GM23338 (cell line): ENCODE measurements at regions not wholly inside any gene's neighbourhood (a gene's known extent, or its start where the extent isn't known, plus 50 kb on each side); places are given as distances from the start of the nearest gene placed in this dataset.

Source experiments
- ATAC-seq: fragments of 200-7000 bp; cut with Tn5 transposase; 3 replicates; pipeline ENCODE4 v1.9.1; 2020
- DNase-seq: peaks from one replicate; pipeline ENCODE4 v3.0.0-alpha.2; 2015; ENCODE audit warnings: low spot score
- H2AFZ ChIP-seq: fragments of 200-600 bp; sonication (generic); 2 replicates; pipeline ENCODE4 v1.8.0; 2016; ENCODE audit warnings: antibody characterized with exemption, mild to moderate bottlenecking, moderate library complexity
- H3F3A ChIP-seq: fragments of 200-600 bp; sonication (generic); replicated peaks from 2 replicates; pipeline ENCODE4 v1.8.0; 2017; ENCODE audit warnings: antibody characterized with exemption, mixed run types, low read depth
- H3K27ac ChIP-seq: fragments of 200-600 bp; sonication (generic); 2 replicates; pipeline ENCODE4 v1.6.1; 2016; ENCODE audit warnings: low read depth
- H3K27me3 ChIP-seq: fragments of 200-600 bp; sonication (generic); 2 replicates; pipeline ENCODE4 v1.8.0; 2016; ENCODE audit warnings: mild to moderate bottlenecking, mixed run types, moderate library complexity; ENCODE audit not compliant: insufficient read depth
- H3K36me3 ChIP-seq: fragments of 200-600 bp; sonication (generic); 2 replicates; pipeline ENCODE4 v1.8.0; 2016; ENCODE audit warnings: mild to moderate bottlenecking; ENCODE audit not compliant: insufficient read depth
- H3K4me1 ChIP-seq: fragments of 200-600 bp; sonication (generic); 2 replicates; pipeline ENCODE4 v1.8.0; 2016; ENCODE audit warnings: mild to moderate bottlenecking, moderate library complexity; ENCODE audit not compliant: insufficient read depth
- H3K4me2 ChIP-seq: fragments of 200-600 bp; sonication (generic); 2 replicates; pipeline ENCODE4 v1.7.1; 2017; ENCODE audit warnings: mixed run types
- H3K4me3 ChIP-seq: fragments of 200-600 bp; sonication (generic); 2 replicates; pipeline ENCODE4 v1.6.1; 2016; ENCODE audit warnings: mixed run types
- H3K79me2 ChIP-seq: fragments of 200-600 bp; sonication (generic); replicated peaks from 2 replicates; pipeline ENCODE4 v1.8.0; 2017; ENCODE audit warnings: mild to moderate bottlenecking; ENCODE audit not compliant: insufficient read depth
- H3K9me2 ChIP-seq: fragments of 200-600 bp; sonication (generic); 2 replicates; pipeline ENCODE4 v1.8.0; 2017; ENCODE audit not compliant: insufficient read depth
- H4K20me1 ChIP-seq: fragments of 200-600 bp; sonication (generic); replicated peaks from 2 replicates; pipeline ENCODE4 v1.8.0; 2017; ENCODE audit warnings: mild to moderate bottlenecking; ENCODE audit not compliant: insufficient read depth
- H3K27ac Mint-ChIP-seq: 2 replicates; pipeline ENCODE4 v1.8.0; 2020; ENCODE audit warnings: inconsistent platforms, mild to moderate bottlenecking, moderate library complexity, mixed read lengths
- H3K27me3 Mint-ChIP-seq: 3 replicates; pipeline ENCODE4 v1.8.0; 2022; ENCODE audit warnings: low read depth, mild to moderate bottlenecking, moderate library complexity, mixed read lengths, inconsistent platforms; ENCODE audit not compliant: insufficient read depth, poor library complexity
- H3K36me3 Mint-ChIP-seq: 3 replicates; pipeline ENCODE4 v1.8.0; 2021; ENCODE audit warnings: low read depth, mild to moderate bottlenecking, inconsistent platforms, moderate library complexity, mixed read lengths
- H3K4me1 Mint-ChIP-seq: 3 replicates; pipeline ENCODE4 v1.8.0; 2020; ENCODE audit warnings: mild to moderate bottlenecking, inconsistent platforms, mixed read lengths
- H3K4me3 Mint-ChIP-seq: 3 replicates; pipeline ENCODE4 v1.8.0; 2021; ENCODE audit warnings: moderate library complexity, mild to moderate bottlenecking, inconsistent platforms, mixed read lengths
- H3K9me3 Mint-ChIP-seq: 3 replicates; pipeline ENCODE4 v1.8.0; 2020; ENCODE audit warnings: moderate library complexity, mild to moderate bottlenecking, inconsistent platforms, mixed read lengths
- CREB1 ChIP-seq: fragments of 250-450 bp; sonication (Bioruptor Pico); IDR thresholded peaks from 2 replicates; pipeline ENCODE4 v1.5.0; 2020; ENCODE audit warnings: low read depth, mild to moderate bottlenecking, moderate library complexity
- CTCF ChIP-seq, 2 experiments: fragments of 200-600 bp in 1 of 2; sonication (generic) in 1 of 2; conservative IDR thresholded peaks; 2 replicates each; pipeline versions ENCODE4 v1.5.1 to v1.6.1; 2016 to 2017; ENCODE audit warnings: antibody characterized with exemption in 2 of 2, low read depth in 2 of 2, mild to moderate bottlenecking in 2 of 2, moderate library complexity in 1 of 2
- EZH2phosphoT487 ChIP-seq: fragments of 200-600 bp; sonication (generic); IDR thresholded peaks from one replicate; pipeline ENCODE4 v1.8.1; 2018; ENCODE audit warnings: antibody characterized with exemption; ENCODE audit not compliant: unreplicated experiment
- JUNB ChIP-seq: IDR thresholded peaks from one replicate; pipeline ENCODE4 v1.6.1; 2016; ENCODE audit warnings: antibody characterized with exemption; ENCODE audit not compliant: unreplicated experiment
- NANOG ChIP-seq: IDR thresholded peaks from 2 replicates; pipeline ENCODE4 v1.6.1; 2016; ENCODE audit warnings: antibody characterized with exemption, borderline replicate concordance
- POLR2AphosphoS5 ChIP-seq: IDR thresholded peaks from 2 replicates; pipeline ENCODE4 v1.6.1; 2016; ENCODE audit warnings: antibody characterized with exemption, low read depth
- REST ChIP-seq: IDR thresholded peaks from one replicate; pipeline ENCODE4 v1.6.1; 2018; ENCODE audit warnings: antibody characterized with exemption; ENCODE audit not compliant: unreplicated experiment
- STAT1 ChIP-seq: IDR thresholded peaks from one replicate; pipeline ENCODE4 v1.6.1; 2016; ENCODE audit warnings: antibody characterized with exemption; ENCODE audit not compliant: unreplicated experiment
- ZNF114 ChIP-seq: fragments of 250-450 bp; sonication (Bioruptor Pico); IDR thresholded peaks from 2 replicates; pipeline ENCODE4 v1.5.0; 2020; ENCODE audit warnings: mild to moderate bottlenecking, moderate library complexity
- ZNF331 ChIP-seq: fragments of 250-450 bp; sonication (Bioruptor Pico); IDR thresholded peaks from 2 replicates; pipeline ENCODE4 v1.5.0; 2020; ENCODE audit warnings: low read depth, mild to moderate bottlenecking, moderate library complexity
- ZNF462 ChIP-seq: fragments of 250-450 bp; sonication (Bioruptor Pico); IDR thresholded peaks from 2 replicates; pipeline ENCODE4 v1.5.0; 2020; ENCODE audit warnings: mild to moderate bottlenecking, moderate library complexity
- TF ChIP-seq, protein P1 (sequence below): IDR thresholded peaks from 2 replicates; pipeline ENCODE4 v1.6.1; 2016; ENCODE audit warnings: antibody characterized with exemption

DNA sequence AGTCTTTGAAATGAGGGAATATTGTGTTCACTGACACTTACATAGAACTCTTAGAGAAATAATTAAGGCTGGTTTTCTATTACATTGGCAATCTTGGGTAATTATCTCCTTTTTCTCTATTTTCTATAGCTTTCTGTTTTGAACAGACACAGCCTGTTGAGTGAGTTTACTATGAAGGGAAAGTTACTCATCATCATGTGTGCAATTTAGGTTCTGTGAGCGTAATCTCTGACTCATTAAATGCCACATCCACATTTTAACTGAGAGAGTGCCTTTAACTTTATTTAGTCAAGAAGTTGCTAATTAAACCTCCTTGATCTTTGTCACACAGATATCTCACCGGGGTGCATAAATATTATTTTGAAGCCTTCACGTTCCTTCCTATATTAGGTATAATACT lies 174.0 kb upstream of the SLC8A1 start:
- Mint-ChIP-seq H3K27me3 (no peaks in the 10 kb centered on the region), H3K4me3 (no peak overlapping the region), H3K36me3 (no peaks in the 10 kb centered on the region), H3K9me3 (no peaks in the 10 kb centered on the region), H3K27ac (no peak overlapping the region), H3K4me1 (no peaks in the 10 kb centered on the region)
- H3K27me3 ChIP-seq = no peaks in the 10 kb centered on the region
- DNase-seq (no peak), ATAC-seq (no peak)
- H3F3A ChIP-seq = no peaks in the 10 kb centered on the region
- no peaks in the 10 kb centered on the region for H3K36me3 ChIP-seq
- no peaks in the 10 kb centered on the region for H3K79me2 ChIP-seq
- no peaks in the 10 kb centered on the region for H4K20me1 ChIP-seq
- H3K4me3 ChIP-seq = no peak overlapping the region
- no peak overlapping the region for H3K4me2 ChIP-seq
- no peaks in the 10 kb centered on the region for H3K9me2 ChIP-seq
- H3K27ac ChIP-seq = no peak overlapping the region
- TF ChIP-seq ZNF331 (CRISPR knock-in tag) (no peak), CTCF (conservative IDR thresholded peaks at IDR 0.05; ENCODE audit: low read depth in 2 of 2) (no peak), CREB1 (CRISPR knock-in tag) (no peak), ZNF462 (CRISPR knock-in tag) (no peak), POLR2AphosphoS5 (no peak), NANOG (no peak), REST (no peak), EZH2phosphoT487 (no peak), STAT1 (no peak), ZNF114 (CRISPR knock-in tag) (no peak), JUNB (no peak)
- TF ChIP-seq, protein P1, sequence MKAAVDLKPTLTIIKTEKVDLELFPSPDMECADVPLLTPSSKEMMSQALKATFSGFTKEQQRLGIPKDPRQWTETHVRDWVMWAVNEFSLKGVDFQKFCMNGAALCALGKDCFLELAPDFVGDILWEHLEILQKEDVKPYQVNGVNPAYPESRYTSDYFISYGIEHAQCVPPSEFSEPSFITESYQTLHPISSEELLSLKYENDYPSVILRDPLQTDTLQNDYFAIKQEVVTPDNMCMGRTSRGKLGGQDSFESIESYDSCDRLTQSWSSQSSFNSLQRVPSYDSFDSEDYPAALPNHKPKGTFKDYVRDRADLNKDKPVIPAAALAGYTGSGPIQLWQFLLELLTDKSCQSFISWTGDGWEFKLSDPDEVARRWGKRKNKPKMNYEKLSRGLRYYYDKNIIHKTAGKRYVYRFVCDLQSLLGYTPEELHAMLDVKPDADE = no peak
- no peak overlapping the region for H2AFZ ChIP-seq
- no peaks in the 10 kb centered on the region for H3K4me1 ChIP-seq
